K562 (cell line): ENCODE measurements at regions not wholly inside any gene's neighbourhood (a gene's known extent, or its start where the extent isn't known, plus 50 kb on each side); places are given as distances from the start of the nearest gene placed in this dataset.

Source experiments
- CEBPG ChIP-seq, 3 experiments: fragments of 200-800 bp in 1 of 3; sonication (Bioruptor generic) in 1 of 3; sonication (generic) in 1 of 3; formaldehyde crosslinking in 1 of 3; IDR thresholded peaks in 2 of 3; conservative IDR thresholded peaks in 1 of 3; 2 replicates each; pipeline versions ENCODE4 v1.6.1 to v1.8.0; 2016 to 2022; ENCODE audit warnings: missing compliant biosample characterization in 2 of 3, missing genetic modification characterization in 2 of 3, mild to moderate bottlenecking in 1 of 3, missing genetic modification reagents in 1 of 3
- DMBX1 ChIP-seq: fragments of 250-450 bp; sonication (Bioruptor Pico); IDR thresholded peaks from 2 replicates; pipeline ENCODE4 v1.8.0; 2022; ENCODE audit warnings: inconsistent platforms, mild to moderate bottlenecking, moderate library complexity, borderline replicate concordance
- E2F3 ChIP-seq: fragments of 250-450 bp; sonication (Bioruptor Pico); IDR thresholded peaks from 2 replicates; pipeline ENCODE4 v1.4.0; 2020; ENCODE audit warnings: mild to moderate bottlenecking
- ETS2 ChIP-seq: IDR thresholded peaks from 2 replicates; pipeline ENCODE4 v1.6.1; 2016; ENCODE audit warnings: borderline replicate concordance, missing genetic modification characterization, mild to moderate bottlenecking, moderate library complexity, missing compliant biosample characterization; ENCODE audit not compliant: poor library complexity, severe bottlenecking
- FOXP1 ChIP-seq: sonication (generic); formaldehyde crosslinking; IDR thresholded peaks from 2 replicates; pipeline ENCODE4 v1.8.0; 2022; ENCODE audit warnings: mild to moderate bottlenecking, missing genetic modification reagents
- HEY1 ChIP-seq: fragments of 250-450 bp; sonication (Bioruptor Pico); IDR thresholded peaks from 2 replicates; pipeline ENCODE4 v1.5.0; 2020; ENCODE audit warnings: mild to moderate bottlenecking, moderate library complexity, borderline replicate concordance
- NFYB ChIP-seq: IDR thresholded peaks from 2 replicates; pipeline ENCODE4 v1.6.1; 2011; ENCODE audit warnings: mild to moderate bottlenecking, moderate library complexity; ENCODE audit not compliant: insufficient read length; ENCODE audit errors: extremely low read depth
- PRMT5 ChIP-seq: sonication (generic); formaldehyde crosslinking; IDR thresholded peaks from 2 replicates; pipeline ENCODE4 v1.5.0; 2020; ENCODE audit warnings: missing genetic modification reagents
- PURB ChIP-seq: sonication (generic); formaldehyde crosslinking; IDR thresholded peaks from 2 replicates; pipeline ENCODE4 v1.9.0; 2021; ENCODE audit warnings: low read depth, mild to moderate bottlenecking, missing genetic modification reagents
- RBM15 ChIP-seq: fragments of 200-400 bp; formaldehyde crosslinking; IDR thresholded peaks from 2 replicates; pipeline ENCODE4 v1.6.1; 2018; ENCODE audit warnings: mild to moderate bottlenecking, low read length, moderate library complexity; ENCODE audit not compliant: insufficient read depth
- ZNF583 ChIP-seq: fragments of 250-450 bp; sonication (Bioruptor Pico); IDR thresholded peaks from 2 replicates; pipeline ENCODE4 v1.4.0; 2020
- ZNF696 ChIP-seq: fragments of 250-450 bp; sonication (Bioruptor Pico); conservative IDR thresholded peaks from 2 replicates; pipeline ENCODE4 v1.4.0; 2020; ENCODE audit warnings: mild to moderate bottlenecking, moderate library complexity
- TF ChIP-seq, protein P1 (sequence below): fragments of 250-450 bp; sonication (Bioruptor Pico); IDR thresholded peaks from 2 replicates; pipeline ENCODE4 v1.8.0; 2021; ENCODE audit warnings: borderline replicate concordance, mild to moderate bottlenecking, moderate library complexity; ENCODE audit not compliant: poor library complexity, severe bottlenecking
- TF ChIP-seq, protein P2 (sequence below): fragments of 250-450 bp; sonication (Bioruptor Pico); IDR thresholded peaks from 2 replicates; pipeline ENCODE4 v1.5.0; 2021; ENCODE audit warnings: mild to moderate bottlenecking, moderate library complexity
- TF ChIP-seq, protein P3 (sequence below): fragments of 450-650 bp; formaldehyde crosslinking; IDR thresholded peaks from 2 replicates; pipeline ENCODE4 v1.4.0; 2020; ENCODE audit warnings: mild to moderate bottlenecking, moderate library complexity
- TF ChIP-seq, protein P4 (sequence below): fragments of 250-450 bp; sonication (Bioruptor Pico); IDR thresholded peaks from 2 replicates; pipeline ENCODE4 v1.8.0; 2022; ENCODE audit warnings: moderate library complexity, mild to moderate bottlenecking, inconsistent platforms

DNA sequence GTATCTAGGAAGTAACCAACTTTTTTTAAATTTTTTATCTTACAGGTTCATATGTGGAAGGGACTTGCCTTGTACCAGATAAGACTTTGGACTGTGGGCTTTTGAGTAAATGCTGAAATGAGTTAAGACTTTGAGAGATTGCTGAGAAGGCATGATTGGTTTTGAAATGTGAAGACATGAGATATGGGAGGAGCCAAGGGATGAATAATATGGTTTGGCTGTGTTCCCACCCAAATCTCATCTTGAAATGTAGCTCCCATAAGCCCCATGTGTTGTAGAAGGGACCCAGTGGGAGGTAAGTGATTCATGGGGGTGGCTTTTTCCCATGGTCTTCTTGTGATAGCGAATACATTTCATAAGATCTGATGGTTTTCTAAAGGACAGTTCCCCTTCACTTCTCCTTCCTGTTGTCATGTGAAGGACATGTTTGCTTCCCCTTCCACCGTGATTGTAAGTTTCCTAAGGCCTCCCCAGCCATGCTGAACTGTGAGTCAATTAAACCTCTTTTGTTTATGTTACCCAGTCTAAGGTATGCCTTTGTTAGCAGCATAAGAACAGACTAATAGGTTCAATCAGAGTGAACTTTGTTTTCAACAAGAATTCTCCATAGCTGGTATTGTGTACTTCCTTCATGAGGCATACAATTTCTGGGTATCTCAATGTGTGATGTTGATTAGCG lies 535.6 kb upstream of the MEF2C start (continued):
- TF ChIP-seq HEY1 (CRISPR knock-in tag): no peak
- no peak for TF ChIP-seq NFYB
- TF ChIP-seq, protein P1, sequence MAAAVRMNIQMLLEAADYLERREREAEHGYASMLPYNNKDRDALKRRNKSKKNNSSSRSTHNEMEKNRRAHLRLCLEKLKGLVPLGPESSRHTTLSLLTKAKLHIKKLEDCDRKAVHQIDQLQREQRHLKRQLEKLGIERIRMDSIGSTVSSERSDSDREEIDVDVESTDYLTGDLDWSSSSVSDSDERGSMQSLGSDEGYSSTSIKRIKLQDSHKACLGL (CRISPR knock-in tag): no peak
- no peak for TF ChIP-seq FOXP1 (CRISPR knock-in tag)
- TF ChIP-seq PRMT5 (CRISPR knock-in tag): no peak
- TF ChIP-seq RBM15: no peak
- no peak for TF ChIP-seq PURB
- TF ChIP-seq ZNF583: no peak
- TF ChIP-seq, protein P2, sequence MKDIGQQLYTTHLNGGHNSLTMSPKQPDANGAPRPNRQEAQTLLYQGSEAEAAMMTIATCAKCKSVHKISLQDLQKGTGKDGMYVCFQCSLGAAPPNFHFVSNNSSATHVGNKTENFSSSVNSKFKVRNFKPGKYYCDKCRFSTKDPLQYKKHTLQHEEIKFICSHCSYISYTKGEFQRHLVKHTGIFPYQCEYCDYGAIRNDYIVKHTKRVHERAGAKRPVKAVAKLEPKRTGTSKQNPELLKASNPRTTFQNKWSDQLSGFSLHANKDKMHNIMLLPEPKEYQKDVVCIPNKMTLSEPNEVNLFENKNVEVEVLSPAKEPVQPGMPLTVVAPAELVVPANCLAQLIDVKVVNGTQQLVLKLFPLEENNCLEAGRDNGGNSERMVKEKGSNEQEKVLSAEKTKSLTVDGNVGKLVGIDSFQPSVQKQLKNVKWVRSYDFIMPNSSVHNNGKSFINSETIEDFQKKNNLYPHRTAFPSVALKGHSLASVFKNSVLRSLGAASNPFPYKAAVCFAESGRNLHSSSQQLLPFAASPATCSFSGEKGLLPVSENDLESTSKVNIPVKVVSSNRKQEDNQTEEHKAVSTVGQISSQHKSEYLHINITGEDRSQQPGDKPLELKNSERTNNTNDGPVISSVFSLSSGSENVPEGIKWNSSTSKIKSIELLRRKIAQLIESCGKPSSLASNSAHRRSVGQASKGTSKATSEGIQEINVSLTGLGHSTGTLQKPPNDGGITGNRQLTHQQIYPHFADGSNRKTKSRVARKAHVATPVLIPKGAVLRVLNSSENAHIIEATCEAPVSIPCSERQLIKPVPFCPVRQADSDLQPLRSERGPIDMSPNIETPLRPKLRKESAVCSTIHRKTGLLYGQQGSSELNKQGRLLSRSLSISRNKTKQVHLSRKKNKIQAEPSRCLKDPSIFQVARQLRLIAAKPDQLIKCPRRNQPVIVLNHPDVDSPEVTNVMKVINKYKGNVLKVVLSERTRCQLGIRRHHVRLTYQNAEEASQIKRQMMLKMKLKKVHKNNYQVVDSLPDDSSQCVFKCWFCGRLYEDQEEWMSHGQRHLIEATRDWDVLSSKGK: no peak
- no peak for TF ChIP-seq E2F3 (CRISPR knock-in tag)
- TF ChIP-seq, protein P3, sequence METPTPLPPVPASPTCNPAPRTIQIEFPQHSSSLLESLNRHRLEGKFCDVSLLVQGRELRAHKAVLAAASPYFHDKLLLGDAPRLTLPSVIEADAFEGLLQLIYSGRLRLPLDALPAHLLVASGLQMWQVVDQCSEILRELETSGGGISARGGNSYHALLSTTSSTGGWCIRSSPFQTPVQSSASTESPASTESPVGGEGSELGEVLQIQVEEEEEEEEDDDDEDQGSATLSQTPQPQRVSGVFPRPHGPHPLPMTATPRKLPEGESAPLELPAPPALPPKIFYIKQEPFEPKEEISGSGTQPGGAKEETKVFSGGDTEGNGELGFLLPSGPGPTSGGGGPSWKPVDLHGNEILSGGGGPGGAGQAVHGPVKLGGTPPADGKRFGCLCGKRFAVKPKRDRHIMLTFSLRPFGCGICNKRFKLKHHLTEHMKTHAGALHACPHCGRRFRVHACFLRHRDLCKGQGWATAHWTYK (CRISPR knock-in tag): no peak
- no peak for TF ChIP-seq CEBPG (CRISPR knock-in tag; IDR thresholded peaks at IDR 0.05)
- 0 out of 4 replicates have a peak, but pooled peaks of 1 of the 2 experiments have one; percentile 28 for TF ChIP-seq CEBPG (tag; conservative IDR thresholded peaks at IDR 0.05 in 1 of 2, IDR thresholded peaks at IDR 0.05 in 1 of 2)
- no peak for TF ChIP-seq ETS2
- TF ChIP-seq, protein P4, sequence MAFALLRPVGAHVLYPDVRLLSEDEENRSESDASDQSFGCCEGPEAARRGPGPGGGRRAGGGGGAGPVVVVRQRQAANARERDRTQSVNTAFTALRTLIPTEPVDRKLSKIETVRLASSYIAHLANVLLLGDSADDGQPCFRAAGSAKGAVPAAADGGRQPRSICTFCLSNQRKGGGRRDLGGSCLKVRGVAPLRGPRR (CRISPR knock-in tag): no peak
- TF ChIP-seq ZNF696 (CRISPR knock-in tag): no peak
- no peak for TF ChIP-seq DMBX1
